ENCODE measurements at regions not wholly inside any gene's neighbourhood (a gene's known extent, or its start where the extent isn't known, plus 50 kb on each side); places are given as distances from the start of the nearest gene placed in this dataset.

- DNase-seq (ENCODE audit: low read depth in 1 of 2, low spot score in 1 of 2) = no peak
- TF ChIP-seq REST (IDR thresholded peaks at IDR 0.05; ENCODE audit: insufficient replicate concordance, low read depth) = no peak
- no peak for TF ChIP-seq POLR2AphosphoS5 (IDR thresholded peaks at IDR 0.05; ENCODE audit: low read depth)
- TF ChIP-seq CTCF (IDR thresholded peaks at IDR 0.05; ENCODE audit: insufficient read depth, low read length) = no peak
- no peak for TF ChIP-seq SPI1 (IDR thresholded peaks at IDR 0.05; ENCODE audit: borderline replicate concordance, low read depth)
- TF ChIP-seq GABPA (IDR thresholded peaks at IDR 0.05; ENCODE audit: low read depth) = no peak
- Histone ChIP-seq H3K4me3 (replicated peaks; ENCODE audit: insufficient read depth, low read length) (no peak overlapping the region), H3K27ac (replicated peaks) (no peak overlapping the region), H3K27me3 (ENCODE audit: insufficient read depth, poor library complexity, severe bottlenecking) (no peaks in the 10 kb centered on the region)
Observed at GRCh38 chr2:145329971-145330370, 810.1 kb upstream of the ZEB2 start.

GRCh38 chr2:145325485-145325884 lies 805.6 kb upstream of the ZEB2 start:
- no peak for TF ChIP-seq POLR2AphosphoS5 (IDR thresholded peaks at IDR 0.05; ENCODE audit: low read depth)
- no peak for TF ChIP-seq SPI1 (IDR thresholded peaks at IDR 0.05; ENCODE audit: borderline replicate concordance, low read depth)
- TF ChIP-seq CTCF (IDR thresholded peaks at IDR 0.05; ENCODE audit: insufficient read depth, low read length) = no peak
- no peak for TF ChIP-seq REST (IDR thresholded peaks at IDR 0.05; ENCODE audit: insufficient replicate concordance, low read depth)
- no peak for TF ChIP-seq GABPA (IDR thresholded peaks at IDR 0.05; ENCODE audit: low read depth)
- H3K27ac ChIP-seq (replicated peaks) = no peak overlapping the region
- no peak for DNase-seq (ENCODE audit: low read depth in 1 of 2, low spot score in 1 of 2)
- H3K4me3 ChIP-seq (replicated peaks; ENCODE audit: insufficient read depth, low read length) = no peak overlapping the region
- H3K27me3 ChIP-seq (ENCODE audit: insufficient read depth, poor library complexity, severe bottlenecking) = no peaks in the 10 kb centered on the region

GRCh38 chr2:145324748-145325147 lies 804.8 kb upstream of the ZEB2 start:
- H3K4me3 ChIP-seq (replicated peaks; ENCODE audit: insufficient read depth, low read length) = no peak overlapping the region
- TF ChIP-seq POLR2AphosphoS5 (IDR thresholded peaks at IDR 0.05; ENCODE audit: low read depth) = no peak
- no peak for TF ChIP-seq REST (IDR thresholded peaks at IDR 0.05; ENCODE audit: insufficient replicate concordance, low read depth)
- no peak for TF ChIP-seq CTCF (IDR thresholded peaks at IDR 0.05; ENCODE audit: insufficient read depth, low read length)
- TF ChIP-seq GABPA (IDR thresholded peaks at IDR 0.05; ENCODE audit: low read depth) = no peak
- TF ChIP-seq SPI1 (IDR thresholded peaks at IDR 0.05; ENCODE audit: borderline replicate concordance, low read depth) = no peak
- no peak for DNase-seq (ENCODE audit: low read depth in 1 of 2, low spot score in 1 of 2)
- H3K27me3 ChIP-seq (ENCODE audit: insufficient read depth, poor library complexity, severe bottlenecking) = no peaks in the 10 kb centered on the region
- H3K27ac ChIP-seq (replicated peaks) = no peak overlapping the region

Data from HL-60 (cell line).